ENCODE measurements at regions not wholly inside any gene's neighbourhood (a gene's known extent, or its start where the extent isn't known, plus 50 kb on each side); places are given as distances from the start of the nearest gene placed in this dataset.

GRCh38 chr5:171617817-171618591 lies 167.6 kb upstream of the SMIM23 start:
- ATAC-seq = no peak

More at GRCh38 chr5:171617817-171618591, 167.6 kb upstream of the SMIM23 start:
- no peaks in the 10 kb centered on the region for H4K20me1 ChIP-seq (ENCODE audit: insufficient read depth, low read length)
- no peak overlapping the region for H3K4me2 ChIP-seq (ENCODE audit: low read depth, low read length)
- intact Hi-C loops (cut with micrococcal nuclease; ENCODE audit: unreplicated experiment) = no loop called here
- no peaks in the 10 kb centered on the region for H3K79me2 ChIP-seq (ENCODE audit: insufficient read depth, low read length)
- POLR2A ChIA-PET = no interaction called here
- CTCF ChIA-PET (ENCODE audit: low intra/inter-chr PET ratio, low total read pairs) = no interaction called here
- DNase-seq (ENCODE audit: low spot score) = no peak
- TF ChIP-seq ZNF556 (CRISPR knock-in tag; IDR thresholded peaks at IDR 0.05; ENCODE audit: borderline replicate concordance) = no peak
- no peak for TF ChIP-seq FUBP1 (CRISPR knock-in tag; IDR thresholded peaks at IDR 0.05; ENCODE audit: borderline replicate concordance)
- TF ChIP-seq GATA4 (IDR thresholded peaks at IDR 0.05; ENCODE audit: borderline replicate concordance, low read depth) = no peak
- no peak for TF ChIP-seq MBD4 (IDR thresholded peaks at IDR 0.05; ENCODE audit: borderline replicate concordance, low read length)
- TF ChIP-seq ZNF775 (CRISPR knock-in tag; IDR thresholded peaks at IDR 0.05; ENCODE audit: borderline replicate concordance) = no peak
- TF ChIP-seq RAD21 (CRISPR knock-in tag; IDR thresholded peaks at IDR 0.05) = no peak
- TF ChIP-seq SP140L (CRISPR knock-in tag; IDR thresholded peaks at IDR 0.05; ENCODE audit: borderline replicate concordance) = no peak
- no peak for TF ChIP-seq DNMT3B (CRISPR knock-in tag; conservative IDR thresholded peaks at IDR 0.05)
- TF ChIP-seq PBX2 (CRISPR knock-in tag; IDR thresholded peaks at IDR 0.05) = no peak
- TF ChIP-seq CBX1 (IDR thresholded peaks at IDR 0.05; ENCODE audit: low read depth) = no peak
- no peak for TF ChIP-seq ZNF576 (CRISPR knock-in tag; IDR thresholded peaks at IDR 0.05)
- TF ChIP-seq MAZ (IDR thresholded peaks at IDR 0.05; ENCODE audit: borderline replicate concordance, low read depth, low read length) = no peak
- no peak for TF ChIP-seq MAZ (CRISPR knock-in tag; IDR thresholded peaks at IDR 0.05; ENCODE audit: low read depth)
- TF ChIP-seq HMG20B (CRISPR knock-in tag; conservative IDR thresholded peaks at IDR 0.05) = no peak
- TF ChIP-seq ZFP36L1 (CRISPR knock-in tag; IDR thresholded peaks at IDR 0.05) = no peak
- no TSS peak for BruUV-seq (replicated peaks)
- H3K9me3 ChIP-seq (ENCODE audit: low read length) = no peaks in the 10 kb centered on the region
- 73% methylated on average over 3 of the region's 19 CpGs for WGBS (ENCODE audit: low lambda C conversion rate)
- FAIRE-seq = no peak
- no peaks in the 10 kb centered on the region for H3K36me3 ChIP-seq (replicated peaks in 1 of 2; ENCODE audit: control insufficient read depth in 1 of 2, insufficient read depth in 2 of 2, low read length in 2 of 2)
- H2AFZ ChIP-seq (ENCODE audit: low read length) = no peak overlapping the region
- peaks cover 3% of the 10 kb centered on the region for H3K4me1 ChIP-seq (ENCODE audit: insufficient read depth, low read length)
- in situ Hi-C loops (cut with HindIII; ENCODE audit: extremely low pct_ligation_motif_present, low pct_unique_long_range_greater_than_20kb) = no loop called here
- no peak overlapping the region for H3K27ac ChIP-seq (ENCODE audit: extremely low read length, insufficient read depth, low read length)
- no peak overlapping the region for H3K4me3 ChIP-seq (replicated peaks in 1 of 3; ENCODE audit: insufficient read depth in 1 of 3, low read depth in 2 of 3, low read length in 3 of 3)
- peaks cover 3 to 16% of the 10 kb centered on the region in 2 experiments; a peak in 3 of 5 replicates for H3K27me3 ChIP-seq (ENCODE audit: control insufficient read depth in 1 of 2, insufficient read depth in 2 of 2, low read length in 2 of 2)
- H3K9ac ChIP-seq (ENCODE audit: insufficient read depth, low read depth, low read length) = no peak overlapping the region

All from HepG2 (cell line).